ENCODE measurements at regions not wholly inside any gene's neighbourhood (a gene's known extent, or its start where the extent isn't known, plus 50 kb on each side); places are given as distances from the start of the nearest gene placed in this dataset.

DNA sequence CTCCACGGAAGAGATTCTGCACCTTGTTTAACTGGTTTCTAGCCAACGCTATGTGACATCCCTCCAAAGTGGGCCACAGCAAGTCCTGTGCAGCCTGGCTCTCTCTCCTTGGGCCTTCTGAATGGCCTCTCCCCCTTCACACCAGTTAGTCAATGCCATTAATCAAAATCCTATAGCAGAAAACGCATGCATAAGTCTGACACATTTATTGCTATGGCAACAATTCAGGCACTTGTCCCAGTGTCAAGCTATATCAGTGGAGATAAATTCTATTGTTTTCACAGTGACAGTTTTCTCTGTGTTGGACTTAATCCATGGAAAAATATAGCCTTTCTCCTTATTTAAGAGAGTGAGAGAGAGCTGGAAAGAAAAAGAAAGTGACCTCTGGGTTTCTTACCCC lies 87.2 kb upstream of the TOX3 start:
- H3K27me3 ChIP-seq: no peaks in the 10 kb centered on the region
- no peaks in the 10 kb centered on the region for H3K4me1 ChIP-seq
- H3K36me3 ChIP-seq: no peaks in the 10 kb centered on the region
- WGBS, 2 donors: 43 to 47% methylated on average over 3 of the region's 3 CpGs
- TF ChIP-seq POLR2A (IDR thresholded peaks at IDR 0.05): no peak
- no peak for TF ChIP-seq EP300 (IDR thresholded peaks at IDR 0.05)
- TF ChIP-seq, protein P1, sequence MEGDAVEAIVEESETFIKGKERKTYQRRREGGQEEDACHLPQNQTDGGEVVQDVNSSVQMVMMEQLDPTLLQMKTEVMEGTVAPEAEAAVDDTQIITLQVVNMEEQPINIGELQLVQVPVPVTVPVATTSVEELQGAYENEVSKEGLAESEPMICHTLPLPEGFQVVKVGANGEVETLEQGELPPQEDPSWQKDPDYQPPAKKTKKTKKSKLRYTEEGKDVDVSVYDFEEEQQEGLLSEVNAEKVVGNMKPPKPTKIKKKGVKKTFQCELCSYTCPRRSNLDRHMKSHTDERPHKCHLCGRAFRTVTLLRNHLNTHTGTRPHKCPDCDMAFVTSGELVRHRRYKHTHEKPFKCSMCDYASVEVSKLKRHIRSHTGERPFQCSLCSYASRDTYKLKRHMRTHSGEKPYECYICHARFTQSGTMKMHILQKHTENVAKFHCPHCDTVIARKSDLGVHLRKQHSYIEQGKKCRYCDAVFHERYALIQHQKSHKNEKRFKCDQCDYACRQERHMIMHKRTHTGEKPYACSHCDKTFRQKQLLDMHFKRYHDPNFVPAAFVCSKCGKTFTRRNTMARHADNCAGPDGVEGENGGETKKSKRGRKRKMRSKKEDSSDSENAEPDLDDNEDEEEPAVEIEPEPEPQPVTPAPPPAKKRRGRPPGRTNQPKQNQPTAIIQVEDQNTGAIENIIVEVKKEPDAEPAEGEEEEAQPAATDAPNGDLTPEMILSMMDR (IDR thresholded peaks at IDR 0.05): no peak
- H3K27ac ChIP-seq: no peak overlapping the region
- H3K9me3 ChIP-seq: peaks cover 0 to 23% (median 0%) of the 10 kb centered on the region in 4 donors
- no peak overlapping the region for H3K4me3 ChIP-seq
- no peak for DNase-seq (ENCODE audit: low spot score in 2 of 2)

DNA sequence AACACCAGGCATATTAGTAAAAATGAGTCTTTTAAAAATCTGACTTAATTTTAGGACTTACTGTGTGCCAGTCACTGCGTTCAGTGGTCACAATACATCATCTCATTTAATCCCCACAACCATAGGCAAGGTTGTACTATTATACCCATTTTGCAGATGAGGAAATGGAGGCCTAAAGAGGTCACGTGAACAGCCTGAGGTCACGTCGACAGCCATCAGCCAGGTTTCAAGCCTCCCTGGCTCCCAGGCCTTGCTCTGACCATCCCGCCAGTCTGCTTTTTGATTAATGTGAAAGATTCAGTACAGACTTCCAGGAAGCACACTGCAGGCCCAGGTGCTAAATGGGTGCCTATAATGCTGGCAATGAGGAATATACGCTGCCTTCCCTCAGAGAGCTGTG lies 86.3 kb upstream of the TOX3 start:
- Histone ChIP-seq H3K4me3 (no peak overlapping the region), H3K27ac (no peak overlapping the region), H3K9me3 (peaks cover 0 to 23% (median 0%) of the 10 kb centered on the region in 4 donors), H3K27me3 (no peaks in the 10 kb centered on the region), H3K4me1 (no peaks in the 10 kb centered on the region), H3K36me3 (no peaks in the 10 kb centered on the region)
- no peak for DNase-seq (ENCODE audit: low spot score in 2 of 2)
- 89 to 91% methylated on average over 6 of the region's 6 CpGs for WGBS, 2 donors
- no peak for TF ChIP-seq POLR2A (IDR thresholded peaks at IDR 0.05)
- TF ChIP-seq, protein P1 (IDR thresholded peaks at IDR 0.05): no peak
- TF ChIP-seq EP300 (IDR thresholded peaks at IDR 0.05): no peak

DNA sequence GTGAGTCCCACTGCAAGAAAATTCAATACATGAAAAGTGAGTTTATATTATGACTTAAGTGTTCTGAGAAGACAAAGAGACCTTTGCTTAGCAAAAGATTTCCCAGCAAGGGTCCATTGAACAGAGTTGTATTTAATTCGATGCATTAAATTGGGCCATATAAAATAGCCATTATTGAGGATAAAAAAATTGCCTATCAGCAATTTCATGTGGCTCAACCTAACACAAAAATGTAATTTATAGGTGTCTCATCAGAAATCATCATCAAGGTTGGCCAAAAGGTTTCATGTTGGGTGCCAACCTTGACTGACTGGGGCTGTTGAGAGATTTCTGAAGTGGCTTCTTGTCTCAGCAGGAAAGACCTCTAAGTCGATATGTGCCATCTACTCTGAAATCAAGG lies 84.8 kb upstream of the TOX3 start:
- H3K27ac ChIP-seq: no peak overlapping the region
- H3K4me1 ChIP-seq: no peaks in the 10 kb centered on the region
- 94% methylated on average over 2 of the region's 2 CpGs for WGBS, 2 donors
- H3K27me3 ChIP-seq: no peaks in the 10 kb centered on the region
- peaks cover 0 to 23% (median 0%) of the 10 kb centered on the region in 4 donors for H3K9me3 ChIP-seq
- H3K36me3 ChIP-seq: no peaks in the 10 kb centered on the region
- no peak for DNase-seq (ENCODE audit: low spot score in 2 of 2)
- TF ChIP-seq EP300 (IDR thresholded peaks at IDR 0.05): no peak
- TF ChIP-seq, protein P1 (IDR thresholded peaks at IDR 0.05): no peak
- TF ChIP-seq POLR2A (IDR thresholded peaks at IDR 0.05): no peak
- H3K4me3 ChIP-seq: no peak overlapping the region

DNA sequence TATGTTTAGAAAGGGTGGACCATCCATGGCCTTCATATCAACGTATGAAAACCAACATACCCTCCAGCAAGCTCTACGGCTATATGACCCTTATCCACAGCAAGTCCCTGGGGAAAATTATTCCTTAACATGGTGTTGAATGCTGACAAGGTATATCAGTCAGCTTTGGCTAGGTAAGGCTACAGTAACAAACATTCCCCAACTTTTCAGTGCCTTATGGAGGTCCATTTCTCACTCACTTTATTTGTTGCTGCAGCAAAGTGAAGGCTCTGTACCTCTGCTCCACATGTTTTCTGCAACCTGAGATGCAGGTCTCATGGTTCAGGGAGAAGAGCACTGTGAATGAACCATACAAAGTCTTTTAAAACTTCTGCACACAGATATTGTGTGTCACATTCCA lies 83.8 kb upstream of the TOX3 start:
- 81 to 84% methylated on average over 2 of the region's 2 CpGs for WGBS, 2 donors
- TF ChIP-seq EP300 (IDR thresholded peaks at IDR 0.05): no peak
- TF ChIP-seq, protein P1 (IDR thresholded peaks at IDR 0.05): no peak
- no peak for TF ChIP-seq POLR2A (IDR thresholded peaks at IDR 0.05)
- H3K27me3 ChIP-seq: no peaks in the 10 kb centered on the region
- DNase-seq (ENCODE audit: low spot score in 2 of 2): no peak
- H3K27ac ChIP-seq: no peak overlapping the region
- H3K9me3 ChIP-seq: peaks cover 0 to 18% (median 0%) of the 10 kb centered on the region in 4 donors
- H3K36me3 ChIP-seq: no peaks in the 10 kb centered on the region
- no peak overlapping the region for H3K4me3 ChIP-seq
- no peaks in the 10 kb centered on the region for H3K4me1 ChIP-seq

DNA sequence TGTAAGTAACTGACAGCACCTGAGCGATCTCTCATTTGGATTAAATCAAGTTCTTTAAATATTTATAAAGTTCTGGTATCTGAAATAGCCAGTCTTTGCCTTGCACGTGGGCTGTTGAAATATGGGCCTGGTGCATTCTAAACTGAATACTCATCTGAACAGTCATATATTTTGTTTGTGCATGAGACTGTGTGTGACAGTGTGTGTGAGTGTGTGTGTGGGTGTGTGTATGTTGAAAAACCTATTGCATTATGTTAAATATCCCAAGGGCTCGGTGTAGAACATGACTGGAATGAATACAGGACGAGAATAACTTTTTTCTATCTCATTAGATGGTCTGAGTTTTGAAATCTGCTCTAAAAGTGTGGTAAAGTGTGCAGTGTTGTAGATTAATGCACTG lies 82.4 kb upstream of the TOX3 start:
- no peak overlapping the region for H3K27ac ChIP-seq
- DNase-seq (ENCODE audit: low spot score in 2 of 2): no peak
- WGBS, 2 donors: 45 to 46% methylated on average over 4 of the region's 4 CpGs
- no peak for TF ChIP-seq EP300 (IDR thresholded peaks at IDR 0.05)
- TF ChIP-seq POLR2A (IDR thresholded peaks at IDR 0.05): no peak
- TF ChIP-seq, protein P1 (IDR thresholded peaks at IDR 0.05): no peak
- H3K9me3 ChIP-seq: peaks cover 0 to 11% (median 0%) of the 10 kb centered on the region in 4 donors
- H3K36me3 ChIP-seq: no peaks in the 10 kb centered on the region
- no peaks in the 10 kb centered on the region for H3K27me3 ChIP-seq
- H3K4me1 ChIP-seq: no peaks in the 10 kb centered on the region
- H3K4me3 ChIP-seq: no peak overlapping the region

Measured in tibial nerve (tissue), 4 donors.